Hematopoietic multipotent progenitor cell (in vitro differentiated cells): ENCODE measurements at regions not wholly inside any gene's neighbourhood (a gene's known extent, or its start where the extent isn't known, plus 50 kb on each side); places are given as distances from the start of the nearest gene placed in this dataset.
A peak's percentile ranks its signal among the peaks of the same experiment; 100 is the strongest.
"Not testable (repeated sequence)": the region's sequence is repeated elsewhere in the genome, so short reads cannot be mapped to it uniquely, and the experiment has no call there.

ENCODE experiments used
- DNase-seq, 3 donors: peaks; one replicate each; pipeline ENCODE4 v3.0.0-alpha.2; 2011 to 2015; ENCODE audit warnings: low read depth in 2 of 3, low spot score in 2 of 3

- no peak for DNase-seq
These were observed 1616.1 kb upstream of the ADGRL3 start for GRCh38 chr4:59583845-59584568.

DNA sequence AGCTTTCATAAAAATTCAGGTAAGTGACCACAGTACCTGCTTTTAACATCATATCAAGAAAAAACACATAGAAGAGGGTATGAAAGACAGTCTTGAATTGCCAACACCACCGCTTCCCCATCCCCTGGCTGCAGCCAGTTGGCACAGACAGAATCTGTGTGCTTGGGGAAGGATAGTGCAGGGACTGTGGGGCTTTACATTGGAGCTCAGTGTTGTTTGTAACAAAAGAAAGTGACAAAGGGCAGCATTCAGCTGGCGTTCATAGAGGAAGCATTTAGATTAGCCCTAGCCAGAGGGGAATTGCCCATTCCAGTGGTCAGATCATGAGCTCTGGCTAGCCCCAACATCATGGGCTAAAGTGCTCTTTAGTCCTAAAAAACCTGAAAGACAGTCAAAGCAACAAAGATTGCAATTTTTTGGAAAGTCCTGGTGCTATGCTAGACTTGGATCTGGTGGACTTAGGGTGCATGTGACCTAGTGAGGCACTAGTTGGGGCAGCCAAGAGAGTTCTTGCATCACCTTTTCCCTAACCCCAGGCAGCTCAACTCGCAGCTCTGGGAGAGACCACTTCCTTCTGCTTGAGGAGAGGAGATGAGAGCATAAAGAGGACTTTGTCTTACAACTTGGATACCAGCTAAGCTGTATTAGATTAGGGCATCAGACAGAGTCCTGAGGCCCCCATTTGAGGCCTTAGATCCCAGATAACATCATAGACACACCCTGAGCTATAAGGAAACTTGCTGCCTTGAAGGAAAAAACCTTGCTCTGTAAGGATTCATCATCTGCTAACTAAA is 1602.4 kb upstream of the ADGRL3 start:
- DNase-seq = no peak

DNA sequence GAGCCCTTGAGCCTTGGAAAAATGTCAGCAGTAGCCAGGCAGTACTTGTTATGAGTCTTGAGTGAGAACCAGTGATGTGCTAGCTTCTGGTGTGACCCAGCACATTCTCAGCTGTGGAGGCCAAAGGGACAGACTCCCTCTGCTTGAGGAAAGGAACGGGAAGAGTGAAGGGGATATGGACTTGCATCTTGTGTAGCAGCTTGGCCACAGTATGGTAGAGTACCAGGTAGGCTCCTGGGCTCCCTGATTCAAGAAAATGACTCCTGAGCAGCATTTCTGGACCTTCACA is 1601.9 kb upstream of the ADGRL3 start:
- DNase-seq = no peak

GRCh38 chr4:59608466-59608865 is 1591.7 kb upstream of the ADGRL3 start:
- DNase-seq = no peak

DNA sequence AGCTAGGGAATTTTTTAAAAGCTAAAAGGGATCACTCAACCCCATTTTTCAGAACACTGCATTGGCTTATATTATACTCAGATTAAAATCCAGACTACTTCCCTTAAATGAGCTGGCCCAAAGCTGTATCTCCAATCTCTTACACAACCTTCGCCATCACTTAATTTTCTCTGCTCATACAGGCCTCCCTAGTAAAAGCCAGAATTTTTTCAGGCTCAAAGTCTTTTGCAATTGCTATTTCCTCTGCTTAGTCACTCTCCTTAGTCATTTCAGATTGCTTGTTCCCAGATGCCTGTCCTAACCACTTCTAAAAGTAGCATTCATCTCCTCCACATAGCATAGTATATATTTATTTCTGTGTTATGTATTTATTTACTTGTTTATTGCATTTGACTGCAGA is 1587.9 kb upstream of the ADGRL3 start:
- peak in 2 of 3 donors; percentile 25 to 30 for DNase-seq

DNA sequence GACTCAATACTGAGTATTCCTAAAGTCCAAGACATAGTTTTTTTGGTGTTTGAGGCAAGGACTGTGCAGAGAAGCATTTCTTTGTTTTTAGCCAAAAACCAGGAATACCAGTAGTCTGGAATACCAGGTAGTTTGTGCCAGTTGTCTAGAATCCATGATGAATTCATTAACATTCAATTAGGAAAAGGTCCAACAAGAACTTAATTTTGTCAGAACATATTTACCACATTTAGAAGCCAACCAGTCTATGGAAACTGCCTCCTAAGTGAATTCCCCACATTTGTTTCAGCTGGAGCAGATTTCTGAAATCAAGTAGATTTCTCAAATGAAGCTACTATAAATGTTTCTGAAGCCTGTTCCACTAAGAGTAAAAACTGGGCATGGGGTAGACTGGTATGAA is 1584.8 kb upstream of the ADGRL3 start:
- DNase-seq = no peak

GRCh38 chr4:59629348-59629747 is 1570.8 kb upstream of the ADGRL3 start:
- DNase-seq = no peak

DNA sequence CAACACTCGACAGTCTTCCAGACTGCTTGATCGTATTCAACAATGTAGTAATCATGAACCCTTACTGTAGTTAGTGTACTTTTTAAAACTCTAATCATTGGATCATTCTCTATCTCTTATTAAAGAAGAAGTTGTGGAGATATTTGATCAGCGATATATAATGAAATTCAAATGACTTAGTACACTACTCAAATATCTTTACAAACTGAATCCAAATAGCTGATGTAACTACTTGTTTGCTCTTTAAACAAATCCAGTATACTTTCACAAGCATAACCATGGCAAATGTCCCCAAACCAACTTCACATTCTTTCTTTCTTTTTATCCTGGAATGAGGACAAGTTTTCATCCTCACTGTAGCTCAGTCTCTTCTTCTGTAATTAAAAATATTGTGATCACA is 1569.9 kb upstream of the ADGRL3 start:
- DNase-seq = no peak

- no peak for DNase-seq
These were observed 1569.2 kb upstream of the ADGRL3 start for GRCh38 chr4:59630922-59631321.

GRCh38 chr4:59637596-59637995 is 1562.5 kb upstream of the ADGRL3 start:
- DNase-seq = no peak

DNA sequence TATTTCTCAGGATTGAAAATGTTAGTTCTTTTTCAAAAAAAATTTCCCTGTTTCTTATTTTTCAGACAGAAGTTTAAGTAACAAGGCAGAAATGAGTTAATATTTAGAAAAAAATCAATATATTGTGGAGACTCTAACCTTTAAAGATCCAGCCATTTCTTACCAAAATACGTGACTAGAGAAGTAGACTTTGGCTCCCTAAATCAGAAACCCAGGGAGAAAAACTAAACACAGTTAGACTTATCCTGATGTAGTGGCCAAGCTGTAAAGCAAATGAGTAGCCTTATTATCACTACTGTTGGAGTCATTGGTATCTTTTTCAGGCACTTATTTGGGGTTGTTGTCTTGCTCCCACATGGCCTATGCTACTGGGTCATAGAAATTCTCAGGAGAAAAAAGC is 1556.4 kb upstream of the ADGRL3 start:
- no peak for DNase-seq

- DNase-seq = no peak
These were observed 1555.4 kb upstream of the ADGRL3 start for GRCh38 chr4:59644765-59645164.

DNA sequence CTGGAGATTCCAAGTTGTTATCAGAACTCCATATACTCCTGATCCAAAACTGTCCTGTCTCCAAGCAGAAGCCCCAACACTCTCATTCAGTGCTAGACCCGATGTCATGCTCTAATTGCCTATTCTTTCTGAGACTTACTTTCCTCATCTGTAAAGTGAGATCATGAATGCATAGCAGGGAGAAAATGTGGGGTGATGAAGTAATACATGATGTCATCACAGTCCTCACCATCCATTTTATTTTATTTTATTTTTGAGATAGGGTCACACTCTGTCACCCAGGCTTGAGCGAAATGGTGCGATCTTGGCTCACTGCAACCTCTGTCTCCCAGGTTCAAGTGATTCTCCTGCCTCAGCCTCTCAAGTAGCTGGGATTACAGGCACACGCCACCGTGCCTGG is 1554.0 kb upstream of the ADGRL3 start:
- no peak for DNase-seq

DNA sequence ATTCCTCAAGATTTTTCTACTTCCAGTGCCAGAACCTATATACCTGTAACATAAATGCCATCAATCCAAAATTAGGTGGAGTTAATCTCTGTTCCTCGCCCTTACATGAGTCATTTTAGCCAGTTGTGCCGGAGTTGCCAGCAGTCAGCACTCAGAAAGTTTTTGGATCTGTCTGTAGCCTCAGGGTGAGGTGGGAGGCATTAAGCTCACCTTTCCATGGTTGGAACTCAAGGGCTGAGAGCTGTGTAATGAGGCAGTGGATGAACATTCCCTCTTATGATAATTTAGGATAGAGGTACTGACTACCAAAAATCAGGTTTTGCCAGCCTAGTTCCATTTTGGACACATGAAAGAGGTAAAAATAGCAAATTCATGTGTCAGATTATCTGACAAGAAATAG is 1553.1 kb upstream of the ADGRL3 start:
- no peak for DNase-seq

DNA sequence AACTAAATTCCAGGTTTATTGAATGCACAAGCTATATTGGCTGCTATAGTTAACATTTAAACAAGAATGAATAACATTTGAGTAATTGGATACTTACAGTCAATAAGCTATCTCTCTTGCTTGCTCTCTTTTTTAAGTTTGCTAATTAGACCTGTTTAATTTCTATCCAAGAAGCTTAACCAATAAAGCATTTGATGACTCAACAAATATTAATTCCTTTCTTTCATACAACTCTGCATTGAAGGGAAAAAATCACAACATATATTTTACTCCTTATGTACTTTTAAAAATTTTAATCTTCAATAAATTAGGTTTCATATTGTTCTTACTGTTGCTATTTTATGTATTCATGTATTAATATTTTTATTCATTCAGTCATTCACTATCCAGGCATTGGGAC is 1552.6 kb upstream of the ADGRL3 start:
- no peak for DNase-seq

DNA sequence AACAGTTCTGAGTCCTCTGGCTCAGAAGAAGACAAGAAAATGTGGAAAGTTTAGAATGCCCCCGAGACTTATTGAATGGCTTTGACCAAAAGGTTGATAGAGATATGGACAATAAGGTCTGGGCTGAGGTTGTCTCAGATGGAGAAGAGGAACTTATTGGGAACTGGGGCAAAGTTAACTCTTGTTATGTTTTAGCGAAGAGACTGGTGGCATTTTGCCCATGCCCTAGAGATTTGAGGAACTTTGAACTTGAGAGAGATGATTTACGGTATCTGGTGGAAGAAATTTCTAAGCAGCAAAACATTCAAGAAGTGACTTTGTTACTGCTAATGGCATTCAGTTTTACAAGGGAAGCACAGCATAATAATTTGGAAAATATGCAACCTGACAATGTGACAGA is 1549.3 kb upstream of the ADGRL3 start:
- peak in 1 of 3 donors; percentile 57 for DNase-seq

DNA sequence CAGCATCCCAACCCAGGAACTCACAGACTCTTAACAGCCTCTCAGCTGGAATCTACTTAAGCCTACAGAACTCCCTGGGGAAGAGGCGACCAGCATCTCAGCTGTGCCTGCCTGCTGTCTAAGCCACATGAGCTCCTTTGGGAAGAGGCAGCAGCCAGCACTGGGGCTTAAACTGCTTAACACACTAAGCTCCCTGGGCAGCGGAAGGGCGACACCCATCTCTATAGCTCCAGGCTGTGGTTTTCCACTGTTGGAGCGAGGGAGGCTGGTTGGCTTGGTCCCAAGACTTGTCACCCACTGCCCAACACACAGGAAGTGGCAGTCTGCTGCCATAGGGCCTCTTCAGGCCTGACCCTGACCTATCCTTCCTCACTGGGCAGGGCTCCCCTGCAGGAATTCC is 1544.1 kb upstream of the ADGRL3 start:
- no peak for DNase-seq

DNA sequence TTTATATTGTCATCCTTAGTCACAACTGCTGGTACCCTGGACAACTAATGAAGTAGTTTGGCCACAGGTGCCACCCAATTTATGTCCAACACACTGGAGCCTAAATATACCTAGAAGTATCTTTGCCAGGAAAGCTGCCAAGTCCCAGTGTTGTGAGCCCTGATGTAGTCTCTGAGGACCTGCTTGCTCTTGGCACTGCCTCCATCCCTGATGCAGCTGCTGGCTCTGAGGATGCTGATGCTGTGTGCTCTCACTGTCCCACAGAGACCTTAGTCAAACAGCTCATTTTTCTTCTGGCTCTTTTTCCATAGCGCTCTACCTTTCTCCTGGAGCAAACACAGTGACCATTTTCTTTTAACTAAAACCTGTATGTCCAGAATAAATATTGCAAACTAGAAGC is 1535.4 kb upstream of the ADGRL3 start:
- DNase-seq = no peak

GRCh38 chr4:59666645-59667044 is 1533.5 kb upstream of the ADGRL3 start:
- no peak for DNase-seq

DNA sequence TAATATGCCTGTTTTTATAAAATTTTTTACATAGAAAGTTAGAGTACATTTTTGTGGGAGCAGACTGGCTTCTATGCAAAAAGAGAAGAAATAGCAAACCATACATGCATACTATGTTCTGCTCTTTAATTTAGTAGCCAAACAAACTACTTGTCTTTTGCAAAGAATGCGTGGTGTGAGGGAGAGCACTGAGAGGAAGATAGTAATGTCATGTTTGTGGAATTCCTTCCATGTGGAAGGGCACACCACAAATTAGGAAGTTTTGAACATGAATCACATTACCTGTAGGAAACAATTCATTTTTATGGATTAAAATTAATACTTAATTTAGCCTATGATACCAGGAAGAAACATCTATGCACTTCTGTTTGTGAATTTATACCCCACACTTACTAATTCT is 1529.1 kb upstream of the ADGRL3 start:
- no peak for DNase-seq

- no peak for DNase-seq
These were observed 1523.7 kb upstream of the ADGRL3 start for GRCh38 chr4:59676389-59676788.

- not testable (repeated sequence) for DNase-seq
These were observed 1523.1 kb upstream of the ADGRL3 start for GRCh38 chr4:59676992-59677391.

GRCh38 chr4:59685626-59686025 is 1514.5 kb upstream of the ADGRL3 start:
- no peak for DNase-seq
